ENCODE measurements at regions not wholly inside any gene's neighbourhood (a gene's known extent, or its start where the extent isn't known, plus 50 kb on each side); places are given as distances from the start of the nearest gene placed in this dataset.

DNA sequence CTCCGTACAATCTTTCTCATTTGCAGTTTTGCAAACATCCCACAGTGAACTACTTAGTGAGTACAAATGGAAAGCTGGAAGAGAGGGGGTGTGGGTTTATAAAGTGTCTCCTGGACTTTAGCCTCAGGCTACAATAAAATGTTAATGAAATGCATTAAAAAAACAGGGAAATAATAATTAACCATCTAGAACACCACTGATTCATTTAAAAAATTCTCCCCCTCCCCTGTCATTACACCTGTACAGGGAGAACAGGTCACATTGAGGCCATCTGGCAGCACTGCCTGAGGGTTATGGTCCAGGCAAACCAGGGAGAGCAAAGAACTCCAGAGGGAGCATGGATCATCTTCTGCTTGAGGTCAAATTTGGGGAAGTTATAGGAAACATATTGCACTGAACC is 96.3 kb downstream of the TSPAN8 start:
- H3K27ac ChIP-seq = no peak overlapping the region
- no peaks in the 10 kb centered on the region for H3K4me1 ChIP-seq
- no peaks in the 10 kb centered on the region for H3K9me3 ChIP-seq
- 41 to 60% methylated on average over 1 of the region's 1 CpG for WGBS, 2 donors (ENCODE audit: low coverage in 1 of 2)
- DNase-seq = no peak
- no peaks in the 10 kb centered on the region for H3K36me3 ChIP-seq
- no peaks in the 10 kb centered on the region for H3K27me3 ChIP-seq
- in situ Hi-C loops (cut with MboI; ENCODE audit: low pct_ligation_motif_present in 1 of 4, low pct_unique_long_range_greater_than_20kb in 1 of 4, low sequenced_read_pairs in 3 of 4) (no loop called here), intact Hi-C loops (cut with DNase I; ENCODE audit: low total_unique reads) (no loop called here)
- TF ChIP-seq POLR2AphosphoS5 (IDR thresholded peaks at IDR 0.05) = no peak
- TF ChIP-seq, protein P1, sequence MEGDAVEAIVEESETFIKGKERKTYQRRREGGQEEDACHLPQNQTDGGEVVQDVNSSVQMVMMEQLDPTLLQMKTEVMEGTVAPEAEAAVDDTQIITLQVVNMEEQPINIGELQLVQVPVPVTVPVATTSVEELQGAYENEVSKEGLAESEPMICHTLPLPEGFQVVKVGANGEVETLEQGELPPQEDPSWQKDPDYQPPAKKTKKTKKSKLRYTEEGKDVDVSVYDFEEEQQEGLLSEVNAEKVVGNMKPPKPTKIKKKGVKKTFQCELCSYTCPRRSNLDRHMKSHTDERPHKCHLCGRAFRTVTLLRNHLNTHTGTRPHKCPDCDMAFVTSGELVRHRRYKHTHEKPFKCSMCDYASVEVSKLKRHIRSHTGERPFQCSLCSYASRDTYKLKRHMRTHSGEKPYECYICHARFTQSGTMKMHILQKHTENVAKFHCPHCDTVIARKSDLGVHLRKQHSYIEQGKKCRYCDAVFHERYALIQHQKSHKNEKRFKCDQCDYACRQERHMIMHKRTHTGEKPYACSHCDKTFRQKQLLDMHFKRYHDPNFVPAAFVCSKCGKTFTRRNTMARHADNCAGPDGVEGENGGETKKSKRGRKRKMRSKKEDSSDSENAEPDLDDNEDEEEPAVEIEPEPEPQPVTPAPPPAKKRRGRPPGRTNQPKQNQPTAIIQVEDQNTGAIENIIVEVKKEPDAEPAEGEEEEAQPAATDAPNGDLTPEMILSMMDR (IDR thresholded peaks at IDR 0.05) = no peak
- no peak for TF ChIP-seq POLR2A (IDR thresholded peaks at IDR 0.05)
- no peak for TF ChIP-seq EP300 (IDR thresholded peaks at IDR 0.05; ENCODE audit: low read depth)
- H3K4me3 ChIP-seq = no peak overlapping the region

DNA sequence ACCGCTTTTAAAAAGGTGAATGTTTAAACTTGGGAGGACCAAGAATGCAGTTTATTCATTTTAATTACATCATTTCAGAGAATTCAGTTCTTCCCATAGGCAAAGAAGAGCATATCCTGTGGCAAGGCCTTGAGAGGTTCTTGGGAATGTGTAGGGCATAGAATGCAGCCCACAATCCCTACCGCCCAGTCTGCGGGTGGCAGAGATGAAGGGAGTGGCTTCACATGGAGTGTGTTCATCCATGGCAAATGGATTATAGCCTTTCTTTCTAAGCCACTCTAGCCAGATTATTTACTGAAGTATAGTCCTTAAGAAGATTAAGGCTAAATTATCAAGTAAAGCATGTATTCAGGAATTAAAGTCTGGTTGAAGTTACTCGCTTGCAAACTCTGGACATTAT is 97.4 kb downstream of the TSPAN8 start:
- TF ChIP-seq POLR2AphosphoS5 (IDR thresholded peaks at IDR 0.05) (no peak), EP300 (IDR thresholded peaks at IDR 0.05; ENCODE audit: low read depth) (no peak), POLR2A (IDR thresholded peaks at IDR 0.05) (no peak)
- TF ChIP-seq, protein P1 (IDR thresholded peaks at IDR 0.05) = no peak
- intact Hi-C loops (cut with DNase I; ENCODE audit: low total_unique reads) (no loop called here), in situ Hi-C loops (cut with MboI; ENCODE audit: low pct_ligation_motif_present in 1 of 4, low pct_unique_long_range_greater_than_20kb in 1 of 4, low sequenced_read_pairs in 3 of 4) (no loop called here)
- WGBS, 2 donors (ENCODE audit: low coverage in 1 of 2) = 90 to 95% methylated on average over 2 to 4 of the region's 4 CpGs
- H3K27ac ChIP-seq = no peak overlapping the region
- H3K9me3 ChIP-seq = no peaks in the 10 kb centered on the region
- no peaks in the 10 kb centered on the region for H3K36me3 ChIP-seq
- no peak for DNase-seq
- H3K27me3 ChIP-seq = no peaks in the 10 kb centered on the region
- H3K4me3 ChIP-seq = no peak overlapping the region
- H3K4me1 ChIP-seq = no peaks in the 10 kb centered on the region

DNA sequence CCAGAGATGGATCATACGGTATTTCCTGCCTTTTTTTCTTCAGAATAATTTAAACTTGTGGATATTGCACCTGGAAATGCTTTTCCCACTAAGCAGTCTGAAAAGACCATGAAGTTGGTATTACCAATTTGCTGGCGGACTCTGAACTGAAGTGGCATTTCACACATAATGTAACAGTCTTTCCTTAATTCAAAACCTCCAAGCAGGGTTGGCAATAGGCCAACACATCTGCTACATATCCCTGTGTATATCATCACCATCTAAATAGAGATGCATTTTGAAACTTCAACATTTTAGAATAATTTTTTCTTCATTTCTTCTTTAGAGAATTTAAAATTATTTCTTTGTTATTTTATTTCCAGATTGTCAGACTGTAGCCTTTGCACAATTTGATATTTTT is 100.5 kb downstream of the TSPAN8 start:
- Histone ChIP-seq H3K4me1 (no peaks in the 10 kb centered on the region), H3K9me3 (no peaks in the 10 kb centered on the region), H3K27ac (no peak overlapping the region), H3K36me3 (no peaks in the 10 kb centered on the region), H3K27me3 (no peaks in the 10 kb centered on the region), H3K4me3 (no peak overlapping the region)
- 75 to 91% methylated on average over 2 of the region's 2 CpGs for WGBS, 2 donors (ENCODE audit: low coverage in 1 of 2)
- in situ Hi-C loops (cut with MboI; ENCODE audit: low pct_ligation_motif_present in 1 of 4, low pct_unique_long_range_greater_than_20kb in 1 of 4, low sequenced_read_pairs in 3 of 4) (no loop called here), intact Hi-C loops (cut with DNase I; ENCODE audit: low total_unique reads) (no loop called here)
- DNase-seq = no peak
- no peak for TF ChIP-seq EP300 (IDR thresholded peaks at IDR 0.05; ENCODE audit: low read depth)
- TF ChIP-seq, protein P1 (IDR thresholded peaks at IDR 0.05) = no peak
- no peak for TF ChIP-seq POLR2AphosphoS5 (IDR thresholded peaks at IDR 0.05)
- no peak for TF ChIP-seq POLR2A (IDR thresholded peaks at IDR 0.05)

DNA sequence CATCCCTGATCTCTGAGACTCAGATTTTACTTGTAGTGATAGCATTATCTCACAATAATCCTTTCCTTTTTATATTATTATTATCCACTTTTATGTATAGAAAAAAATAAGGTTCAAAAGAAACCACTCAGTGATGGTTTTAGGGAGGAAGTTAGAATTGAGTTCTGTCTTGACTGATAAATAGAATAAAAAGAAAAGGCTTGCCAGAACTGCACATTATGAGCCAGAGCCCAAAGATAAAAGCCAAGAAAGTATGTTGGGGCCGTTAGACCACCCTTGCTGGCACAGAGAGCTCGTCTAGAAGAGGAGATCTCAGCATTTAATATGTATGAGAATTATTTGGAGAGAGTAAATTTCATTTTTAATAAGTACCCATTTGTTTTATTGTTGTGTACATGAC is 103.2 kb downstream of the TSPAN8 start:
- Histone ChIP-seq H3K4me3 (no peak overlapping the region), H3K27me3 (no peaks in the 10 kb centered on the region), H3K9me3 (no peaks in the 10 kb centered on the region), H3K27ac (no peak overlapping the region), H3K4me1 (no peaks in the 10 kb centered on the region), H3K36me3 (no peaks in the 10 kb centered on the region)
- TF ChIP-seq POLR2AphosphoS5 (IDR thresholded peaks at IDR 0.05) = no peak
- no peak for TF ChIP-seq POLR2A (IDR thresholded peaks at IDR 0.05)
- TF ChIP-seq EP300 (IDR thresholded peaks at IDR 0.05; ENCODE audit: low read depth) = no peak
- TF ChIP-seq, protein P1 (IDR thresholded peaks at IDR 0.05) = no peak
- intact Hi-C loops (cut with DNase I; ENCODE audit: low total_unique reads) = no loop called here
- DNase-seq = no peak
- WGBS, 2 donors (ENCODE audit: low coverage in 1 of 2) = 51 to 66% methylated on average over 2 of the region's 2 CpGs
- in situ Hi-C loops (cut with MboI; ENCODE audit: low pct_ligation_motif_present in 1 of 4, low pct_unique_long_range_greater_than_20kb in 1 of 4, low sequenced_read_pairs in 3 of 4) = no loop called here
